KMS-11 (cell line): ENCODE measurements at regions not wholly inside any gene's neighbourhood (a gene's known extent, or its start where the extent isn't known, plus 50 kb on each side); places are given as distances from the start of the nearest gene placed in this dataset.

Source experiments
- H2AFZ ChIP-seq: fragments of 200-600 bp; sonication (generic); 2 replicates; pipeline ENCODE4 v1.6.1; 2016; ENCODE audit warnings: antibody characterized with exemption, mixed run types, low read depth
- H3K27ac ChIP-seq: fragments of 200-600 bp; sonication (generic); 2 replicates; pipeline ENCODE4 v1.6.1; 2016; ENCODE audit warnings: mild to moderate bottlenecking, mixed run types
- H3K27me3 ChIP-seq: fragments of 200-600 bp; sonication (generic); 2 replicates; pipeline ENCODE4 v1.6.1; 2017; ENCODE audit warnings: mild to moderate bottlenecking, low read depth, mixed run types, moderate library complexity; ENCODE audit not compliant: insufficient read depth
- H3K36me3 ChIP-seq: fragments of 200-600 bp; sonication (generic); 2 replicates; pipeline ENCODE4 v1.6.1; 2017; ENCODE audit warnings: mild to moderate bottlenecking, mixed run types; ENCODE audit not compliant: insufficient read depth
- H3K4me1 ChIP-seq: fragments of 200-600 bp; sonication (generic); 2 replicates; pipeline ENCODE4 v1.6.1; 2016; ENCODE audit warnings: mild to moderate bottlenecking, low read depth, mixed run types; ENCODE audit not compliant: poor library complexity, severe bottlenecking
- H3K4me2 ChIP-seq: fragments of 200-600 bp; sonication (generic); 2 replicates; pipeline ENCODE4 v1.7.0; 2016; ENCODE audit warnings: mild to moderate bottlenecking, mixed run types
- H3K4me3 ChIP-seq: fragments of 200-600 bp; sonication (generic); IDR thresholded peaks from 2 replicates; pipeline ENCODE4 v1.6.1; 2017; ENCODE audit warnings: low read depth, low read length, mixed read lengths; ENCODE audit not compliant: insufficient read depth
- H3K79me2 ChIP-seq: fragments of 200-600 bp; sonication (generic); 2 replicates; pipeline ENCODE4 v1.6.1; 2016; ENCODE audit warnings: low read depth, mixed run types; ENCODE audit not compliant: insufficient read depth
- H3K9ac ChIP-seq: fragments of 200-600 bp; sonication (generic); 2 replicates; pipeline ENCODE4 v1.6.1; 2016; ENCODE audit warnings: mild to moderate bottlenecking, mixed run types
- H4K20me1 ChIP-seq: fragments of 200-600 bp; sonication (generic); 2 replicates; pipeline ENCODE4 v1.6.1; 2016; ENCODE audit warnings: mild to moderate bottlenecking, mixed run types; ENCODE audit not compliant: insufficient read depth
- TF ChIP-seq, protein P1 (sequence below): fragments of 200-600 bp; sonication (generic); conservative IDR thresholded peaks from 2 replicates; pipeline ENCODE4 v1.6.1; 2017; ENCODE audit warnings: low read depth, mild to moderate bottlenecking, antibody characterized with exemption, low read length, moderate library complexity, mixed read lengths

DNA sequence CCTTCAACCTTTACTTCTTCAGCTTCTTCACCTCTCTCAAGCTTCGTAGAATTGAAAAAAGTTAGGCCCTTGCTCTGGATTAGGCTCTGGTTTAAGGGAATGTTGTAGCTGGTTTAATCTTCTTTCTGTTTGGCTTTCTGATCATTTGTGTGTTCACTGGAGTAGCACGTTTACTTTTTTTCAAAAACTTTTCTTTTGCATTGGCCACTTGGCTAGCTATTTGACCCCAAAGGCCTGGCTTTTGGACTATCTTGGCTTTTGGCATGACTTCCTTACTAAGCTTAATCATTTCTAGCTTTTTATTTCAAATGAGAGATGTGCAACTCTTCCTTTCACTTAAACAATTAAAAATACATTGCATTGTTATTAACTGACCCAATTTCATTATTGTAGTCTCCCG is 1154.8 kb upstream of the ZEB2 start:
- Histone ChIP-seq H3K4me1 (peaks cover 4% of the 10 kb centered on the region), H3K79me2 (no peaks in the 10 kb centered on the region), H3K9ac (no peak overlapping the region), H3K4me3 (no peak overlapping the region), H3K4me2 (no peak overlapping the region), H3K27me3 (no peaks in the 10 kb centered on the region), H2AFZ (no peak overlapping the region), H4K20me1 (no peaks in the 10 kb centered on the region), H3K36me3 (no peaks in the 10 kb centered on the region), H3K27ac (no peak overlapping the region)
- TF ChIP-seq, protein P1, sequence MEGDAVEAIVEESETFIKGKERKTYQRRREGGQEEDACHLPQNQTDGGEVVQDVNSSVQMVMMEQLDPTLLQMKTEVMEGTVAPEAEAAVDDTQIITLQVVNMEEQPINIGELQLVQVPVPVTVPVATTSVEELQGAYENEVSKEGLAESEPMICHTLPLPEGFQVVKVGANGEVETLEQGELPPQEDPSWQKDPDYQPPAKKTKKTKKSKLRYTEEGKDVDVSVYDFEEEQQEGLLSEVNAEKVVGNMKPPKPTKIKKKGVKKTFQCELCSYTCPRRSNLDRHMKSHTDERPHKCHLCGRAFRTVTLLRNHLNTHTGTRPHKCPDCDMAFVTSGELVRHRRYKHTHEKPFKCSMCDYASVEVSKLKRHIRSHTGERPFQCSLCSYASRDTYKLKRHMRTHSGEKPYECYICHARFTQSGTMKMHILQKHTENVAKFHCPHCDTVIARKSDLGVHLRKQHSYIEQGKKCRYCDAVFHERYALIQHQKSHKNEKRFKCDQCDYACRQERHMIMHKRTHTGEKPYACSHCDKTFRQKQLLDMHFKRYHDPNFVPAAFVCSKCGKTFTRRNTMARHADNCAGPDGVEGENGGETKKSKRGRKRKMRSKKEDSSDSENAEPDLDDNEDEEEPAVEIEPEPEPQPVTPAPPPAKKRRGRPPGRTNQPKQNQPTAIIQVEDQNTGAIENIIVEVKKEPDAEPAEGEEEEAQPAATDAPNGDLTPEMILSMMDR = no peak

DNA sequence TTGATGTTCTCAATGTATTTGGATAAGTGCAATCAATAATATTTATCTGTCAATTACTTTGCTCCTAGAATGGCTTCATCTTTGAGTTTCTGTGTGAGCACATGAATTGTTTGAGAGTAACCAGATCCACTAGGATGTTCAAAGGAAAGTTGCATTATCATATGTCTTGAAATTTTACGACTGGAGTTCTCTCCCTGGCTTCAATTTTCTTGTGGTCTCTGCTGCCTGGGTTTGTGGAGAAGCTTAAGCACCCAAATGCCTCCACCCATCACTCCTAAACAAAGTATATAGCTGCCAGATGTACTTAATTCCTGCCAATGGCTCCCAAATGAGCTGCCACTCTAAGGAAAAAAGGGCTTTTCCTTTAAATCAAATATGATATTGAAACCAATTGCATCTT is 1149.4 kb upstream of the ZEB2 start:
- no peaks in the 10 kb centered on the region for H4K20me1 ChIP-seq
- H3K27me3 ChIP-seq = no peaks in the 10 kb centered on the region
- TF ChIP-seq, protein P1 = no peak
- H3K9ac ChIP-seq = no peak overlapping the region
- H3K79me2 ChIP-seq = no peaks in the 10 kb centered on the region
- no peaks in the 10 kb centered on the region for H3K4me1 ChIP-seq
- no peaks in the 10 kb centered on the region for H3K36me3 ChIP-seq
- H2AFZ ChIP-seq = no peak overlapping the region
- no peak overlapping the region for H3K4me2 ChIP-seq
- H3K27ac ChIP-seq = no peak overlapping the region
- no peak overlapping the region for H3K4me3 ChIP-seq

DNA sequence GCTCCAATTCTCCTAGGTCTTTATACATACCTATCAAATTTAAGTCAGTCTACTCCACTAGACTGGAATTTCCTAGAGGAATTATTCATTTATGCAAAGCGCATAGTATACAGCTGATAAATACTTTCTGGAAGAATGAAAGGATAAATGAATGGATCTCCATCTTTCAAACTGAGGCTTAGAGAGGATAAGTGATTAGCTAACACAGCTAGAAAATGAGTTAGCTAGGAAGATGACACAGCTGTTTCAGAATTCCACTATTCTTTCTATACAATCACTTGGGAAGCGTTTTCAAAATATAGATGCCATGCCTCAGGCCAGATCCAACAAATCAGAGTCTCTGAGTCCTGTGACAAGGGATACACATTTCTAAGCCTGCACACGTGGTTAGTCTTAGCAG is 1146.6 kb upstream of the ZEB2 start:
- TF ChIP-seq, protein P1 = no peak
- Histone ChIP-seq H3K4me1 (no peaks in the 10 kb centered on the region), H3K9ac (no peak overlapping the region), H3K79me2 (no peaks in the 10 kb centered on the region), H2AFZ (no peak overlapping the region), H3K36me3 (no peaks in the 10 kb centered on the region), H3K4me2 (no peak overlapping the region), H3K4me3 (no peak overlapping the region), H3K27ac (no peak overlapping the region), H3K27me3 (no peaks in the 10 kb centered on the region), H4K20me1 (no peaks in the 10 kb centered on the region)

DNA sequence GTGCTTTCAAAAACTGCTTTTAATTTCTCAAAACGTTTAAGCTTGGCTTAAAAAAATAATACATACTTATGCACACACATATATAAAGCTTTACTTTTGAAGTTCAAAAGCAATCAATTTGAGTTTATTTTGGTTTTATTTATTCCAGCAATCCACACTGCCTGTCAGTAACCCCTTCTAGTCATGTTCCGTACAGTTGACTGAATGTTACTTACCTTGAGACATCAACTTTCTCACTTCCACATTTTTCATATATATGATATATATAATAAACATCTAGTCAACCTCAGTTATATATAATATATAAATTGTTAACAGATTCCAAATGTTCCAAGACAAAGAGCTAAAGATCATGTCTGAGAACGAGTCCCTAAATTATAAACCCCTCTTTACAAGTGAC is 1137.3 kb upstream of the ZEB2 start:
- Histone ChIP-seq H3K4me2 (no peak overlapping the region), H2AFZ (no peak overlapping the region), H3K4me1 (no peaks in the 10 kb centered on the region), H3K27ac (no peak overlapping the region), H3K4me3 (no peak overlapping the region), H3K36me3 (no peaks in the 10 kb centered on the region), H4K20me1 (no peaks in the 10 kb centered on the region), H3K27me3 (no peaks in the 10 kb centered on the region), H3K79me2 (no peaks in the 10 kb centered on the region), H3K9ac (no peak overlapping the region)
- TF ChIP-seq, protein P1 = no peak
